Activated effector memory CD4-positive, alpha-beta T cell treated with Interleukin-2 at 50 U/mL for 16 hours (primary cell): ENCODE measurements at regions not wholly inside any gene's neighbourhood (a gene's known extent, or its start where the extent isn't known, plus 50 kb on each side); places are given as distances from the start of the nearest gene placed in this dataset.

Experiments used
- DNase-seq: peaks from one replicate; pipeline ENCODE4 v3.0.0-alpha.2; 2020

DNA sequence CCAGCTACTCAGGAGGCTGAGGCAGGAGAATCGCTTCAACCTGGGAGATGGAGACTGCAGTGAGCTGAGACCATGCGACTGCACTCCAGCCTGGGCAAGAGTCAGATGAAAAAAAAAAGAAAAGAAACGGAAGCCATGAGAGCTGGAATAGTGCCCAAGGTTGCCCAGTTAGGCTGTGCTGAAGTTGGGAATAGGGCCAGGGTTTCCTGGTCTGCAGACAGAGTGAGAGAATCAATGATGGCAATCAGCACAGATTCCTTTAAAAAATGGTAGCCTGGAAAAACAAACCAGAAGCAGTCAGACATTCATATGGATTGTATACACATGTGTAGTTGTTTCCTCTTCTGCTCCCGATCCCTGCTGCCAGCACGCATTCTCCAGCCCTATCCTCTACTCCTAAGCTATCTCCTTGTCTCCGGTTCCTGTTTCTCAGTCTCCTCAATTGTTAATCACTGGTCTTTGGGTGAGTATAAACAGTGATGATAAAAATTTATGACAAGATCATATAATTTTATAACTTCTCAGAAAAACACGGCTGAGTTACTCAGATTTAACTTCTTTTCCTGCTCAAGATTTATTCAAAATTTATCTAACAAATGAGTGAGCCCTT, 316.2 kb upstream of the UMPS start:
- no peak for DNase-seq

DNA sequence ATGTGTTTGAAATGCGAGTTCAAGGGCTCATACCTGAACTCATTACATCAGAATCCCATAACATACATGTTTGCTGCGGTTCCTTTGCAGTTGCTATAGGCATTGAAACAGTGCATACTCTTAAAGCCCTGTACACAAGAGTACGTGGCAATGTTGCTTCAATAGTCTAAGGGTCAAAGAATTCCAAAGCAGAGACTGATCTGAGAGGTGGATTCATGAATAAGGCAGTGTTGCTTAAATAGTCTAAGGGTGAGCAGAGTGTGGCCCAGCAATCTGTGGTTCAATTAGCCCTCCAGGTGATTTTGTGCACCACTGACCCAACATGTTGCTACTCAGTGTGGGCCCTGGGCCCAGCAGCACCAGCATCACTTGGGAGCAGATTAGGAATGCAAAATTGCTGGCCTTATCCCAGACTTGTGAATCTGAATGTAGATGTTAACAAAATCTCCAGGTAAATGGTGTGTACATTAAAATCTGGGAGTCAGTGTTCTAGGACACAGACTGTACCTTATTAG, 314.7 kb upstream of the UMPS start:
- no peak for DNase-seq

DNA sequence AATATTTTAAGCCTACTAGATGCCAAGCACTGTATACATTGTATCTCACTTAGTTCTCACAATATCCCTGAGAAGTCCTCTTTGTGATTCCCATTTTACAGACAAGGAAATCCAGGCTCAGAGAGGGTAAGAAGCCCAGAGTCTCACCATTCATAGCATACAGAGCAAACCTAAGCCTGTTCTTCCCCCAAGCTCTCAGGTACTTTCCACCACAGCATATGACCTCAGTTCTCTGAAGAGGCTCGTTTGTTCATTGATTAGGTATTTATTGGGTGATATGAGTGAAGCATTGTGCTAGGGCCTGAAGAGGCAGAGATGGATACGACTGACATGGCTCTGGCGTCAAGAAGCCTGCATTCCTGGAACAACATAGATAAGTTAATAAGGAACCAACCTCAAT, 310.9 kb upstream of the UMPS start:
- DNase-seq: no peak

DNA sequence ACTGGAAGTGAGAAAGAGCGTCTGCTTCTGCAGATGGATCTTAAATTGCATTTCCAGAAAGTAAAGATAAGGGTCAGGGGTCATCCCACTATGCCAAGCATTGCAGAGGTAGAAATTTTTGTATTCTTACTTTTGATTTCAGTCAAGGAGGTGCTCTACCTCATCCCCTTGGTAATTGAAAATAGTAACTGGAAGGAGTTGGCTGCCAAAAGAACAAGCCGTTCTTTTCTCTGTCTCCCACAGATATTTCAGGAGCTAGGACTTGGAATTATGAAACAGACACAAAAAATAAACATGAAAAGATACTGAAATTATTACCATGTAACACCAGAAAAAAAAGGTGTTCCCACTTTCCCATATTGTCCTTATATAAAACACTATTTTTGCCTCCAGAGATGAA, 309.9 kb upstream of the UMPS start:
- DNase-seq: no peak

DNA sequence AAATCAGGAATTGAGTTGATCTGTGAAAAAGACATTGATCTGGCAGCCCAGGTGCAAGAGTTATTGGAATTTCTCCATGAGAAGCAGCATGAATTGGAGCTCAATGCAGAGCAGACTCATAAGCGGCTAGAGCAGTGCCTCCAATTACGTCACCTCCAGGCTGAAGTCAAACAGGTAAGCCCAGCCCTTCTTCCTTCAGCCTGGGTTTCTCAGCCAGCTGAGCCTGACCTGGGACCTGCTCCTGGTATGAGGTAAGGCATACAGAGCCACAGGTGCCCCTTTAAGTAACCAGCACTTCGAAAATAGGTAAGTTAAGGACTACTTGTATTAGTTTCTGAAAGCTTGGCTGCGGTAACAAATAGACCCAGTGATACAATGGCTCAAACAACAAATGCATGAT, 307.4 kb upstream of the UMPS start:
- no peak for DNase-seq

DNA sequence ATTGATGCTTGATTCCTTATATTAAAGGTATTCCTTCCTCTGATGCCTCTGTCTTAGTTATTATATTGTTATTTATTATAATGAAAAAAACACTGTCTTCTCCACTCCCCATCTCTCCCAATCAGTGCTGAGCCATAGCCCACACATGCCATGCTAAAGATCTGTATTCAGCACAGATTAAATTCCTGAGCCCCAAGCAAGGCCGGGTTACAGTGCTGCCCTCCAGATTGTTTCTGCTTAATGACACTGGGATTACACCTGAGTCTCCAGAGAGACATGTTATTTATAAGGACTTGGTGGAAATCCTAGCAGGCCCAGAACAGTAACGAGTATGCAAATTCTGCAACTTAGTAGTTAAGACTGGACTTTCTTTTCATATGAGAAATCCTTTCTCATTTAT, 305.9 kb upstream of the UMPS start:
- no peak for DNase-seq

DNA sequence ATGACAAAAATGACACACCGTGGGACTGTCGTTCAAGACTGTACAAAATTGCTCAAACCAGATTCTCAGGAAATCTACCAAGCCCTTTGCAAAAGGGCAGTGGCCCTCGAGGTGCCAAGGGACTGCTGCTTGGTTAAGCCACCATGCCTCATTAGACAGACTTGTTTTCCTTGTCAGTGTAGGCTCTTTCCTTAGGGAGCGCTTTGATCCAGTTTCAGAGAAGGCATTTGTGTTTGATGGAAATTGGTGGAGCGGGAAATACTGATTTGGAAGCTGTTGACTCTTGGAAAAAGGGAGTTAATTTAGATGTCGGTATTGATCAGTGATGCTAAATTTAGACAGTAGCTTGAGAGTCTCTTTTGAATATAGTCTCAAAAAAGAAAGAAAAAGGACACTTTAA, 304.3 kb upstream of the UMPS start:
- no peak for DNase-seq

DNA sequence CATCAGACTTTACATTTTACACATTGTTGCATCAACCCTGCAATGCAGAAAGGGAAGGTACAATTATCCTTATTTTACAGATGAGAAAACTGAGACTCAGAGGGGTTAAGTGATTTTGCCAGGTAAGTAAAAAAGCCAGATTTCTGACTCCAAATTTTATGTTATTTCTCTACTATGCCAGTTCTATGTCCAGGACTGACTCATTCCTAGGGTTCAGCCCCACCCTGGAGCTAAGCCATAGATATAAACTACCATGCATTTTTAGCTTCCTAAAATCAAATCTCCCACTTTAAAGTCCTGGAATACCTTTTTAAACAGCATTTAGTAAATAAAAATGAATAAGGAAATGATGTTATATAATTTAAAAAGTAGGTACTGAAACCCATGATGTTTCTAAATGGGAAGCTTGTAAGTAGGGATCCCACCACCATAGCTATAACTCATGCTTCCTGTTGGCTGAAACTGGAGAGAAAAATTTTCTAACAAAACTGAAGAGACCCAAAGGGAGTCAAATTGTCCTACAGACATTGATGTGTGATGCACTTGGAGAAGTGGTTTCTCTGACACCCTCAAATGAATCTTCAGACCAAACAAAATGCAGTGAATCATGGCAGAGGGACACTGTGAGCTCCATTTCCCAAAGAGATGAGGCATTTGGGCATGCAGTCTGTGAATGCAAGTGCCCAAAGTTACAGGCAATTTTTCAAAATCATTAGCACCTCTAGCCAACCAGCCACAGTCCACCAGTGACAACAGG, 301.7 kb upstream of the UMPS start:
- DNase-seq: no peak

DNA sequence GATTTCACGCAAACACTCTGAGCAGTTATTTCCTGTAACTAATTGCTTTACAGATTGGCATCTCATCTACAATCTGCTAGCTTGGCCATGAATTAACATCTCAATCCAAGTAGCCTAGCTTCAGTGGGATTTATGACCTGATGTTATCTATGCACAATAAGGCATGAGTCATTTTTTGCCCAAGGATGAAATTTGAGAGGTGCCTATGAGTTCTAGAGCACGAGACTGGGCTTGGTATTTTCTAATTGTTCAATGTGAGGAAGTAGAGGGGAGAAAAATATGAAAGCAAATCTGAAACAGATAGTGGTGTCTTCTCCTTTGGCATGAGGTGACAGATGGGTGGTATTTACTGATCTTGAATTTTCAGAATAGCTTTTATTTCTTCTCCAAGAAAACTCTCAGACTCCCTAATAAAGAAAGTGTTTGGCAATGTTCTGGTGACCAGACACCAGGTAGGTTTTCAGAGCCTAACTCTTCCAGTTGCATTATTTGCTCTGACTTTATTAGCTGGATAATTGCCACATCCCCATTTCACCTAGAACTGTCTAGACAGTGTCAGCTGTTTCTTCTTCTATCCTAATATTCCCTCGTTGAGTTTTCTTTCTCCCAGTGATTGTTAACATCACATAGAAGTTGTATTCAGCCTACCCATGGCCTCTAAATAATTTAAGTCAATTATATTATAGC, 301.0 kb upstream of the UMPS start:
- no peak for DNase-seq

DNA sequence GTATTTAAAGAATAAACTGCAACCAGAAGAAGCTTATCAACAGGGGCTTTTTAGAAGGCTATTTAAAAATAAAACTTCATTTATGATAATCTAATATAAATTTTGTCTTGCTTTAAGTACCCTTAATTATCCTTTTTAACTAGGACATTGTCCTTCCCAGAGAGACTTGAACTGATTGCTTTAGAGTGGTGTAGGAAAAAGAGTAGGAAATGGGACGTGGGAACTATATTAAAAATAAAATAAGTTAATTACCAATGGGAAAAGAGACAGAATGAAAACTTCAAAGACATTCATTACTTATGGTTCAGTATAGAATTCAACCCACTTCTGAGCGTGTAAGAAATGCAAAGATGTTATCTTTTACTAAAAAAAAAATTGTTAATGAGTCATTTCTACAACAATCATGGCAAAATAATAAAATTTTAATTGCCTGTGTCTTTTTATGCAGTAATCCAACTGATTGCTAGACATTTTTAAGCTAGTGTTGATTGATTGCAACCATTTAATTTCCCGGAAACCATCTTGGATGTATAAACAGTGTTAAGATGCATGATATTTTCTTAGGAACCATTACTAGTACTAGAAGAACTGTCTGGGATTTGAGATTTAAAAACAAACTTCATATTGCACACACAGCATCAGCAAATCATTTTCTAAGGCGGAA, 298.8 kb upstream of the UMPS start:
- no peak for DNase-seq

DNA sequence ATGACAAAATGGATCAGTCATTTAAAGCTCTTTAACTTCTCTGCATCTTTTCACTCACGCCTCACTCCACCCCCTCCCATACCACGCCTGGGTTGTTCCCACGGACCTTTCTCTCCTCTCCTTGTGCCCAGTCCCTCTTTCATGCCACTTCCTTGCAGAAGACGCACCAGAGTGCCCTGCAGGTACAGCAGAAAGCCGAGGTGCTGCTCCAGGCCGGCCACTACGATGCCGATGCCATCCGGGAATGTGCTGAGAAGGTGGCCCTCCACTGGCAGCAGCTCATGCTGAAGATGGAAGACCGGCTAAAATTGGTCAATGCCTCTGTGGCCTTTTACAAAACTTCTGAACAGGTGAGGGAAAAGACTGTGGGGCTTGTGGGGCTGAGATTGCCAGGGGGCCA, 296.1 kb upstream of the UMPS start:
- no peak for DNase-seq

DNA sequence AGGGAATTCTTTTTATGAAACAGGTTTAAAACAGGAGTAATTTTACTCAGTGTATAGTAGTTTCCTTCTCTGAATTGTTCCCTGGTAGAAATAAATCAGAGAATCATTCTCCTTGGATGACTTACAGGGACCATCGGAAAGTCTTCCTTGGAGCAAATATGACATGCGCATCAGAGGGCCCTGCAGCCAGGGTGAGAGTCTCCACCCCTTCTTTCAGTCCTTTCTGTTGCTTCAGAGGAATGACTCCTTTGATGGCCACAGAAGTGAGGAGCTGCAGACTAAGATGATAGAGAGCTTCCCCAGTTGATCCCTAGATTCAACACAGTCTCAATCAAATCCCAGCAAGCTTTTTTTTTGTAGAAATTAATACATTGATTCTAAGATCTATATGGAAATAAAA, 294.8 kb upstream of the UMPS start:
- DNase-seq: no peak

DNA sequence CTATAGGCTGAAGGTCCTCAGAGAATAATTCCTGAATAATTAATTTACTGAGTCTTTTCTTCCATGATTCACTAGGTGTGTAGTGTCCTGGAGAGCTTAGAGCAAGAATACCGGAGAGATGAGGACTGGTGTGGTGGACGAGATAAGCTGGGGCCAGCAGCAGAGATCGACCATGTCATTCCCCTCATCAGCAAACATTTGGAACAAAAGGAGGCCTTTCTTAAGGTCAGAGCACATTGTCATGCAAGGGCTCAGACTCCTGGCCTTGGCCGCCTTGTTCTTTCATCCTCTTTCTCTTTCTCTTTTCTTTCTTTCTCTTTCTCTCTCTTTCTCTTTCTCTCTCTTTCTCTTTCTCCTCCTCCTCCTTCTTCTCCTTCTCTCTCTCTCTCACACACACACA, 291.4 kb upstream of the UMPS start:
- no peak for DNase-seq

DNA sequence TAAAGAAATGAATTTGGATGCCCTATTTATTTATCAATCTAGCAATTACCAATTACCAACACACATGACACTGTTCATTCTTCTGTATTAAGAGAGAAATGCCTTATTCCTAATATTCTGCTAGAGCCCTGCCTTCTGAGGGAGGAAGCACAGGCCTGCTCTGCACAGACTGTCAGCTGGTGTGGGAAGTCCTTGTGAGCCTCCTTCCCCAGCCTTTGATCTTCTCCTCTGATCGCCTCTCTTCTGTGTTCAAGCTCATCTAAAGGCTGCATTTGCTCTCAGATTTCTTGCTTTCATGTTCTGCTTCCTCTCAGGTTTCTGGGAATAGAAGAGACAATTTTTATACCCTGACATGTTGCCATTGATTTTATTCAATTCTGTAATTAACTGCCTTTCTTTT, 290.6 kb upstream of the UMPS start:
- no peak for DNase-seq

DNA sequence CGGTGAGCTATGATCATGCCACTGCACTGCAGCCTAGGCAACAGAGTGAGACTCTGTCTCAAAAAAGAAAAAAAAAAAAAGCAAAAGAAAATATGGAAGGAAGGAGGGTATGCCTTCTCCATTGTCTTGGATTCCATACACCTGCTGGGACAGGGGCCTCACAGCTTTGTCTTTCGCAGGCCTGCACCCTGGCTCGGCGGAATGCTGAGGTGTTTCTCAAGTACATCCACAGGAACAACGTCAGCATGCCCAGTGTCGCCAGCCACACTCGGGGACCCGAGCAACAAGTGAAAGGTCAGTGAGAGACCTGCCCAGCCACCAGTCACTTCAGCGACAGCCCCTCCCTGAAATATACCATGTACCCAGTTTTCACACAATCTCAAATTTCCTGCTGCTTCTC, 288.5 kb upstream of the UMPS start:
- DNase-seq: no peak

DNA sequence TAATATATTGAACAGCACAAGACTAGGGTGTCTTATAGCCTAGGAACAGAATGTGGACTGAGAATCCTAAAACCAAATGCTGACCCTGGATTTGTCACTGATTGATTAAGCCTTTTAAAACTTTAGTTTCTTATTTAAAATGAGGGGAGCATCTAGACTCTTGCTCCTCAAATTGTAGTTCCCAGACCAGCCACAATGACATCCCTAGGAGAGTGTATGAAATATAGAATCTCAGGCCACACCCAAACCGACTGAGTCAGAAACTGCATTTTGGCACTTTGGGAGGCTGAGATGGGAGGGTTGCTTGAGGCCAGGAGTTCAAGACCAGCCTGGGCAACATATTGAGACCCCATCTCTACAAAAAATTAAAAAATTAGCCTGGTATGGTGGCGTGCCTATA, 287.8 kb upstream of the UMPS start:
- DNase-seq: no peak

DNA sequence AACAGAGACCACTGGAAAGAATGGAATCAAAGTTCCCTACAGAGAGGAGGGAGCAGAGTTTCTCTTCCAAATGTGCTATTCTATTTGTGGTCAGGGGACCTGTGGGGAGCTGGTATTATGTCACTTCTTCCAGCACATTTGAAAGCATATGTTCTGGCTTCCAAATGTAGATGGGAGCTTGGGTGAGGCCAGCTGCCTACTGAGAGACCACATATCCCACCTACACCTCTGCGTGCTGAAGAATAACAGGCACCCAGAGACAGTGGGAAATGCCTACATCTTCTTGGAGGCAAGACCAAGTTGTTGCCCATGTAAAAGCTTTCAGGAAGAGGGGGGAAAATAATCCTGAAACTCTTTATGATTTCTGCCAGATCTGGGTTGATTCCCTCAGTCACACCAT, 286.8 kb upstream of the UMPS start:
- DNase-seq: no peak

DNA sequence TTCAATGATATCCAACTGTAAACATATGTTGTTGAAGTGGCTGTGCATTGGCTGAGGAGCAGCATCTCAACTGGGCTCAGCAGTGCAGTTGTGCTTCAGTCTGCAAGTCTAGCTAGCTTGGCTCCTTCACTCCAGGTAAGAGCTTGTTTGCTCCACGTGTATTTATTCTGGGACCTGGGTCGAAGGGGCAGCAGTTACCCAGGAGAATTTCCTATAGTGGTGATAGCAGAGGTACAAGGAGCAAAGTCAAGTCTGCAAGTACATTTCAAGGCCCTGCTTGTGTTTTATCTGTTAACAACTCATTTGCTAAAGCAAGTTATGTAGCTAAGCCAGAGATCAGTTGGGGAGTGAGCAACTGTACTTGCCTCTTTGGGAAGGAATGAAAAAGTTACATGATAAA, 286.2 kb upstream of the UMPS start:
- DNase-seq: no peak

DNA sequence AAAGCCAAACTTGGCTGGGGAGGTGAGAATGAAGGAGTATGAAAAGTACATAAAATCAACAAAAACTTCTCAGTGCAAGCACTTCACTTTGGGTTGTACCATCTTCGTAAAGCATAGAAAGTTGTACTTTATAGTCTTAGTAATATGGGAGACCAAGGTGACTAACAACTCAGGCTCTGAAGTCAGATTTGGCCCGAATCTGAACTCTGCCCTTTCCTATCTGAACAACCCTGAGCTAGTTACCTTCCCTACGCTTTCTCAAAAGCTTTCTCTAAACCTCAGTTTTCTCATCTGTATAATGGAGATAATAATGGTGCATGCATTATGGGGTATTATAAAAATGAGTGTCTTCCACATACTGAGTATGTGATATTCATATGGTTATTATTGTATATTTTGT, 285.4 kb upstream of the UMPS start:
- DNase-seq: no peak

DNA sequence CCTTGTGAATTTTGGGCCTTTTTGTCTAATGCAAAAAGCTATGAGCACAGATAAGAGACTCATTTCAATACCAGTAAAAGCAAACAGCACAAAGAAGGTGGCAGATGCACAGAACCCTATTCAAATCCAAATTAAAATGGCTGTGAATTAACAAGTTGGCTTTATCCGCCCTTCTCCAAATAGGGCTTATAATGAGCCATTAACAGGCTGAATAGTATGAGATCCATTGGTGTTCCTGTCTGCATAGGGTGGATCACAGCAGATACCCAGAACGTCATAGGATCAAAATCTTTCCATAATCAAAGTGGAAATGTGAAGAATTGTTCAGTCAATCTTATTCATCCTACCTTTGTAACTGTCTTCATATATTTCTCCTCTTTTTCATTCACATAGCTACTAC, 282.4 kb upstream of the UMPS start:
- DNase-seq: no peak

DNA sequence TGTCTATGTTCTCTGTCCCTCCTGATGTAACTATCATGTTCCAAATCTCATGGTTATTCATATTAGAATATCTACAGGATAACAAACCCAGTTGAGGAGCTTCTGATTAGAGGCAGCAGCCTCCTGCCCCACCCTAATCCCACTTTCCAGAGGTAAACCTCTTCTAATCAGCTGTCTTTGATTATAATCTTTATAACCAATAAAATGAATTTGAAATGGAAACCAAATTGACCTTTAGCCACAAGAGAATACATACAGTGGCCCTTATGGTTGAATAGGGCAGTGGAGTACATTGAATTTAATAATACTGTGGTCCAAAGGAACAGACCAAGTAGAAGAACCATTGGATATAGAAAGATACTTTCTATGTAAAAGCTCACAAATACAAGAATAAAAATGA, 281.3 kb upstream of the UMPS start:
- DNase-seq: no peak

DNA sequence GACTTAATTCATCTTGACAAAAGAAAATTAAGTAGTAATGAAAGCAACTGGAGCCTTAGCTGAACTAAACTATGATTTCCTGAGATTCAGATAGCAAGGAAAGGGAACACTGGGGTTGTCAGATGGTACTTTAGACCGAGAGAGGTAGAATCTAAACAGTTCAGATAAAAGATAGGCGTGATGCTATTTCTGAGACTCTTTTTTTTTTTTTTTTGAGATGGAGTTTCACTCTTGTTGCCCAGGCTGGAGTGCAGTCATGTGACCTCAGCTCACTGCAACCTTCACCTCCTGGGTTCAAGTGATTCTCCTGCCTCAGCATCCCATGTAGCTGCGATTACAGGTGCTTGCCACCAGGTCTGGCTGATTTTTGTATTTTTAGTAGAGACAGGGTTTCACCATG, 279.9 kb upstream of the UMPS start:
- no peak for DNase-seq

DNA sequence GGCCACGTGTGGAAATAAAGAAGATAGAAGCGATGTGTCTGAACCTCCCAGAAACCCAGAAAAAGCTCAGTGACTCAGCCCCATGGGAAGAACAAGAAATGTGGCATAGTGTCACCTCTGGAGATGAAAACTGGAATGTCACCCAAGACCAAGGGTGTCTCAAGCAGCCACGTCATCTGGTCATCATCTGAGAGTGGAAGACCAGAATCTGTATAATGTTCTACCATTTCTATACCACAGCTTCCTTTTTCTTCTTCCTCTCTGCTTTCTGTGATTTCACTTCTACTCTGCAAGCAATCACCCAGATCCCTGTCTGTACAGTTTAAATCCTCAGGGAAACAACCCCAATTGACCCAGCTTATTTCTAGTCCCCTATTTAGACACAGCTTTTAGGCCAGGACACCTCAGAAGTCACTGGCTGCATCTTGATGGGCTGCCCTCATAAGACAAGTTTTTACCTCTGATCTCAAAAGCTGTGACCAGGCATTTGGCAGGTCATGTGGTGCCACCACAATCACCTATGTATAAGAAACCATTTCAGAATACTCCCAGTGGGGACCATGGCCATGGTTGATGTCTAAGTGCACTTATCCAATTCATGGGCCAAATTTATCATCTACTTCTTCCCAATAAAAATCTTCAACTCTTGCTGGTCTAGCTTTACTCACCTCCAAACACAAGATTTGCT, 278.5 kb upstream of the UMPS start:
- no peak for DNase-seq
